Cardiac fibroblast (primary cell): ENCODE measurements at regions not wholly inside any gene's neighbourhood (a gene's known extent, or its start where the extent isn't known, plus 50 kb on each side); places are given as distances from the start of the nearest gene placed in this dataset.
"Not testable (repeated sequence)": the region's sequence is repeated elsewhere in the genome, so short reads cannot be mapped to it uniquely, and the experiment has no call there.

Experiments
- DNase-seq, 2 donors: peaks; one replicate each; pipeline versions ENCODE4 v3.0.0 to v3.0.0-alpha.2; 2010; ENCODE audit warnings: low read depth in 2 of 2
- H3K4me3 ChIP-seq, 2 donors: replicated peaks in 1 of 2; 1 replicate in 1 of 2; 2 replicates in 1 of 2; pipeline ENCODE4 v1.5.1; 2011; ENCODE audit warnings: low read depth in 2 of 2, low read length in 2 of 2, mild to moderate bottlenecking in 2 of 2, moderate library complexity in 1 of 2
- TF ChIP-seq, protein P1 (sequence below): IDR thresholded peaks from one replicate; pipeline ENCODE4 v1.5.1; 2011; ENCODE audit warnings: low read depth, mild to moderate bottlenecking, low read length, inconsistent platforms

DNA sequence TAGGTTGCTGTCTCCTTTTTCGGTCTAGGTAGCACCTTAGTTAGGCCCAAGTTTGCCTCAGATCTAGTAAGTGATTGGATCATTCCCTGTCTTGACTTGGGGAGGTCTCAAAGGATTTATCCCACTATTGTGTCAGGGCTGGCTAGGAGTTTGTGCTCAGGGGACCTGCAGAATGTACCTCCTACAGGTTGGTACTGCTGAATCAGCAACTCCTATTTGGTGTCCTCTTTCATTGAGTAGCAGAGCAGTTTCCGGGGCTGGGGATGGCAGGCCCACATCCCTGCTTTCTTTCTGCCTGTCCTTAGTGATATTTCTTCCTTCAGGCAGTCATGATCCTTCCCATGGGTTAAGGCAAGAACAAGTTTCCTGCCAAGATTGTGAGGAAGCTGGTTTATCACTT, 192.9 kb upstream of the CCNH start:
- TF ChIP-seq, protein P1, sequence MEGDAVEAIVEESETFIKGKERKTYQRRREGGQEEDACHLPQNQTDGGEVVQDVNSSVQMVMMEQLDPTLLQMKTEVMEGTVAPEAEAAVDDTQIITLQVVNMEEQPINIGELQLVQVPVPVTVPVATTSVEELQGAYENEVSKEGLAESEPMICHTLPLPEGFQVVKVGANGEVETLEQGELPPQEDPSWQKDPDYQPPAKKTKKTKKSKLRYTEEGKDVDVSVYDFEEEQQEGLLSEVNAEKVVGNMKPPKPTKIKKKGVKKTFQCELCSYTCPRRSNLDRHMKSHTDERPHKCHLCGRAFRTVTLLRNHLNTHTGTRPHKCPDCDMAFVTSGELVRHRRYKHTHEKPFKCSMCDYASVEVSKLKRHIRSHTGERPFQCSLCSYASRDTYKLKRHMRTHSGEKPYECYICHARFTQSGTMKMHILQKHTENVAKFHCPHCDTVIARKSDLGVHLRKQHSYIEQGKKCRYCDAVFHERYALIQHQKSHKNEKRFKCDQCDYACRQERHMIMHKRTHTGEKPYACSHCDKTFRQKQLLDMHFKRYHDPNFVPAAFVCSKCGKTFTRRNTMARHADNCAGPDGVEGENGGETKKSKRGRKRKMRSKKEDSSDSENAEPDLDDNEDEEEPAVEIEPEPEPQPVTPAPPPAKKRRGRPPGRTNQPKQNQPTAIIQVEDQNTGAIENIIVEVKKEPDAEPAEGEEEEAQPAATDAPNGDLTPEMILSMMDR, result no peak
- no peak overlapping the region for H3K4me3 ChIP-seq
- DNase-seq, result no peak

DNA sequence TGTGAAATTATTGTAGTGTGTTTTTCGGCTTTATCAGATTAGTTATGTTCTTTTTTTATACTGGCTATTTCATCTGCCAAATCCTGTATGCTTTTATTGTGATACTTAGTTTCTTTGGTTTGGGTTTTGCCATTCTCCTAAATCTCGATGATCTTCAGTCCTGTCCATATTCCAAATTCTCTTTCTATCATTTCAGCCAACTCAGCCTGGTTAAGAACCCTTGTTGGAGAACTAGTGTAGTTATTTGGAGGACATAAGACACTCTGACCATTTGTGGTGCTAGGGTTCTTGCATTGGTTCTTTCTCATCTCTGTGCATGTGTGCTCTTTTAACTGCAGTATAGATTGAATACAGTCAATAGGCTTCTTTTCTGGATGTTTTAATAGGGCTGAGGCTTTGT, 187.0 kb upstream of the CCNH start:
- DNase-seq, result no peak
- TF ChIP-seq, protein P1, result no peak
- H3K4me3 ChIP-seq, result no peak overlapping the region

DNA sequence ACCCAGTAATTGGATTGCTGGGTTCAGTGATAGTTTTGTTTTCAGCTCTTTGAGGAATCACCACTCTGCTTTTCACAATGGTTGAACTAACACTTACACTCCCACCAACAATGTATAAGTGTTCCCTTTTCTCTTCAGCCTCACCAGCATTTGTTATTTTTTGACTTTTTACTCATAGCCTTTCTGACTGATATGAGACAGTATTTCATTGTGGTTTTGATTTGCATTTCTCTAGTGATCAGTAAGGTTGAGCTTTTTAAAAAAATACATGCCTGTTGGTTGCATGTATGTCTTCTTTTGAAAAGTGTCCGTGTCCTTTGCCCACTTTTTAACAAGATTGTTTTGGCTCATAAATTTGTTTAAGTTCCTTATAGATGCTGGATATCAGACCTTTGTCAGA, 185.7 kb upstream of the CCNH start:
- no peak overlapping the region for H3K4me3 ChIP-seq
- DNase-seq, result no peak
- TF ChIP-seq, protein P1, result no peak

DNA sequence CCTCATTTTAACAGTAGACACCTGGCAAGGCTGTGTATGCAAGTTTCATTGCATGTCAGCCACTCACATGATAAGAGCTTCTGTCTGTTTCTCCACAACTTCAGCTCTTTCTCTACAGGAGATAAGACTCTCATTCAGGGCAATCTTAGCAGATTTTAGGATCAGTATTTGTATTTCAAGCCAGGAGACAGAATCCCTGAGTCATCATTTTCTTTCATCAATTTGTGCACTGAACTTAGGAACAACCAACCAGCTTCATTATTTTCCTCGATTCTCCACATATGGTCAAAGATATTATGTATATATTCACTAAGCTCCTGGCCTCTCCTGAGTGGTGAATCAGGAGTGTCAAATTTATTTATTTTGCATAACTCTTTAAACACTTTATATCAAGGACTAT, 181.8 kb upstream of the CCNH start:
- TF ChIP-seq, protein P1, result no peak
- no peak overlapping the region for H3K4me3 ChIP-seq
- no peak for DNase-seq

DNA sequence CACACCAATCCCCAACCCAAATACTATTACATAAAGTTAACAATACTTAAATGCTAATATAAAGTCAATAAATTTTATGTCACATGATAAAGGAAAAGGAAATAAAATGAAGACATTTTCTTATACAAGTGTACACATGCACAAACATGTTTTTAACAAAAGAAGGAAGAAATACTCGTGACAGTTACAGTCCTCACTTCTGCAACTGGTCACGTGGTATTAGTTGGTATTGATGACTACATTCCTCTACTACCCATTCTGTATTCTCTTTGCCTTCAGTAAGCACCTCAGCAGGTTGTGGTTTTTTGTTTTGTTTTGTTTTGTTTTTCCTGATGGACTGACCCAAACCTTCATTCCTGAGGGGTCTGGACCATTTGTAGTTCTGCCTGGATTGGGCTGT, 176.9 kb upstream of the CCNH start:
- TF ChIP-seq, protein P1, result no peak

DNA sequence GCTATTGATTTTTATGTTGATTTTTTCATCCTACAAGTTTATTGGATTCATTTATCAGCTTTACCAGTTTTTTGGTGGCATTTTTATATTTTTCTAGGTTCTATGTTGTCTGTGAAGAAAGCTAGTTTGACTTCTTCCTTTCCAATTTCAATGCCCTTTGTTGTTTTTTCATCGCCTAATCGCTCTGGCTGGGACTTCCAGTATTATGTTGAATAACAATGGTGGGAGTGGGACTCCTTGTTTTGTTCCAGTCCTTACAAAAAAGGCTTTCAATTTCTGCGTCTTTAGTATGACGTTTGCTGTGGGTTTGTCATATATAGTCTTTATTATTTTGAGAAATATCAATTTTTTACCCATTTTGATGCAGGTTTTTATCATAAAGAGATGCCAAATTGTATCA, 175.6 kb upstream of the CCNH start:
- DNase-seq, result no peak
- H3K4me3 ChIP-seq, result no peak overlapping the region
- TF ChIP-seq, protein P1, result no peak

More for the DNA sequence above, 176.9 kb upstream of the CCNH start:
- no peak for DNase-seq
- H3K4me3 ChIP-seq, result no peak overlapping the region

DNA sequence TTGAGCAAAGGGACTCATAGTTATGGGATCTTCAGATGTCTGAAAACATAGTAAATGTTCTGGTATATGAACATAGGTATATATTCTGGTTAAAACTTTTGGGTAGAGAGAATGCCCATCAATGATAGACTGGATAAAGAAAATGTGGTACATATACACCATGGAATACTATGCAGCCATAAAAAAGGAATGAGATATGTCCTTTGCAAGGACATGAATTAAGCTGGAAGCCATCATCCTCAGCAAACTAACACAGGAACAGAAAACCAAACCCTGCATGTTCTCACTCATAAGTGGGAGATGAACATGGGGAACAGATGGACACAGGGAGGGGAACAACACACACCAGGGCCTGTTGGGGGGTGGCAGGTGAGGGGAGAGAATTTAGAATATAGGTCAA, 171.0 kb upstream of the CCNH start:
- H3K4me3 ChIP-seq, DNase-seq: not testable (repeated sequence)

DNA sequence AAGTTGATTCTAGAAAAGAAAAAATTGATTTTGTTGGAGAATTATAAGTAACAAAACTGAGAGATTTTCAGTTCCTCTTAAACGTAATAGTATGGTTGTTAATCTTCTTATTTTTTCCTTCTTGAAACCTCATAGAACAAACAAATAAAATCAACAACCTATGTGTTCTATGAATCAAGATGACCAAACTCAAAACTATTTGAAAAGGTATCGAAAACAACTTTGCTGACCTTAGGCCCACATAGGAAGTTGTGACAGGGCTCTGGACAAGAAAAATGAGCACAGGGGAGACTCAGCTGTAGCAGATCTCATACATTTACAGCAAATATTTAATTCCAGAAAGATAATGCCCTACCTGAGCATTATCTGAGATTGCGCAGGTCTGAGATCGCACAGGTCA, 169.4 kb upstream of the CCNH start:
- H3K4me3 ChIP-seq, result no peak overlapping the region
- DNase-seq, result no peak
- TF ChIP-seq, protein P1, result no peak
